ENCODE measurements at regions not wholly inside any gene's neighbourhood (a gene's known extent, or its start where the extent isn't known, plus 50 kb on each side); places are given as distances from the start of the nearest gene placed in this dataset.
"Not testable (repeated sequence)": the region's sequence is repeated elsewhere in the genome, so short reads cannot be mapped to it uniquely, and the experiment has no call there.

DNA sequence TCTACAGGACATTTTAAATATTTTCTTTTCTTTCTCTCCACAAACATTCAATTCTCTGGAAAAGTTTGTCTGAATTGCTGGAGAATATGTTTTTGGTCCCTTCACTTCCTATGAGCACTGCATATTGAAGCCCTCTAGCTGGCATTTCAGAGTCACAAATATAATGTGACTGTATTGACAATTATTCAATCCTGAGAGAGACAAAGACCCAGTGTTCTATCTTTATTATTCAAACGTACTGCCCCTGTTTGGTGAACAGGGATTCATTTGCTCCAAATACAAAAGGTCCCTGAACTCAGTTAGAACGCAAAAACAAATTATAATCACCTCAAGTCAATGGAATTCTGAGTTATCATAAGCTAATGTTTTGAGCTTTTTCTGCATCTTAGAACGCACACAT lies 173.1 kb upstream of the CDIN1 start:
- DNase-seq (ENCODE audit: low spot score) = no peak

DNA sequence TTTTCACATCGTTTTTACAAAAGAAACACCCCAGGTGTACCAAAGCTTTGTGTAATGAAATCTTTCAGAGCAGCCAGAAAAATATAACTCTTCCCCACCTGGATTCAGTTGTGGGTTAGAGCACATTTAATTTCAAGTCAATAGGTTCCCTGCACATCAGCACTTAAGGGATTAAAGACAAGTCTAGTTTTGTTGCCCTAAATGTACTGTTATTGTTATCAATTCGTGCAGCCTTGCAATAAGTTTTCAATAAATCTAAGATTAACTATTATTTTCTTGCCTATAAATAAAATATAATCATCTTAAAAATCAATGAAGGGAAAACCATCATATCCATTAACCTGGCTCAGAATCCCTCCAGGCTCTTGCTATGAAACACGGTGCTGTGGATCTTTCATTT lies 172.5 kb upstream of the CDIN1 start:
- no peak for DNase-seq (ENCODE audit: low spot score)

DNA sequence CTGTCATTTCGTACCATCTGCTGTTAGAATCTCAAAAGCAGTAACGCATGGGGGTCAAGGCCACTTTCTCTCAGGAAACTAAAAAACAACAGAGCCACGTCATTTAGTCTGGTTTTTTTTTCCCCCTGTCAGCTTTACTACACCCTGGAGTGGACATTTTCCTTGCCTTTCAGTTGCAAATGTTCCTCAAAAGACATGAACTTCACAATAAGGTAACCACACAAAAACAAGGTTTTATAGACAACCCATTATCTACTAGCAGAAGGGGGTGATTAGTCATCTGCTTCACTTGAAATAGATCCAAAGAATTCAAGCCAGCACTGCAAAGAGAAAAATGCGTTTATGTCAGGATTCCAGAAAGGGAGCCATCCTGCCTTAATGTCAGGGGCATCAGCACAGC lies 171.8 kb upstream of the CDIN1 start:
- DNase-seq (ENCODE audit: low spot score) = no peak

DNA sequence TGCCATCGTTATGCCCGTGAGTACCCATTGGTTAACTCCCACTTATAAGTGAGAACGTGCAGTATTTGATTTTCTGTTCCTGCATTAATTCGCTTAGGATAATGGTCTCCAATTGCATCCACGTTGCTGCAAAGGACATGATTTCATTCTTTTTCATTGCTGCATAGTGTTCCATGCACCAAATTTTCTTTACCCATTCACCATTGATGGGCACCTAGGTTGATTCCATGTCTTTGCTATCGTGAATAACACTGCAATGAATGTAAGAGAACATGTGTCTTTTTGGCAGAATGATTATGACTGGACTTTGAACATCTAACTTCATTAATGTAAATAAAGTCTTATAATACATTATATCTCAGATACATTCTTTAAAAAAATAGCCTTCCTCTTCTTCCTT lies 169.6 kb upstream of the CDIN1 start:
- no peak for DNase-seq (ENCODE audit: low spot score)

DNA sequence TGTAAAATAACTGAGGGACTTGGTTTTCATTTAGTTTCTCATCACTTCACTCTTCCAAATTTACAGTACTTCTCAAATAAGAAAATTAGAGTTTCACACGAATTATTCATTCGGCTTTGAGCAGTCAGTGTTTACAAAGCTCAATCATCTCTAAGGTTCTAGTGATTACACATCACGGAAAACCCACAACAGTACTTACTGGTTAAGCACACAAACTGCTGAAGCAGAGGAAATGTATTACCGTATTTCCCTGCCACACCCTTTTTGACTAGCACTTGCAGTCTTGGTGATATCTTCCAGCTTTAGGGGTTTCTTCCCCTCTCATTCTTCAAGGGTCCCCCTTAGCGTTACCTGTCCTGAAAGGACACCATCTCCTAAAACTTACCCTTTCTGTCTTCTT lies 164.8 kb upstream of the CDIN1 start:
- DNase-seq (ENCODE audit: low spot score) = no peak

DNA sequence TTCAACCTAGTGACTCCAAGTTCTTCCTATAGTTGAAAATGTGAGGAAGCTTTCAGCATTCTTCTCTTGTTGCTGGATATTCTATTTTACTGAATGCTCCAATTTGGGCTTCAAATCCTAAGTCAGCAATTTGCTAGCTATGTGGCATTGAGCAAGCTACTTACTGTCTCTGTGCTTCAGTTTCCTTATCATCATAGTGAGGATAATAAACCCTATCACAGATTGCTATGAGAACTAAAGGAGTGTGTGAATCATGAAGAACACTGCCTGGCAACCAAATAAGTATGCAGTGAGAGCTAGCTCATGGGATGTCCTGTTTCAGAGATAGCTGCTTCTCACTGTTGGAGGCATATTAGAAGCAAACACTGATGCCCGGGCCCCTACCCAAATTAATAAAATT lies 163.8 kb upstream of the CDIN1 start:
- no peak for DNase-seq (ENCODE audit: low spot score)

DNA sequence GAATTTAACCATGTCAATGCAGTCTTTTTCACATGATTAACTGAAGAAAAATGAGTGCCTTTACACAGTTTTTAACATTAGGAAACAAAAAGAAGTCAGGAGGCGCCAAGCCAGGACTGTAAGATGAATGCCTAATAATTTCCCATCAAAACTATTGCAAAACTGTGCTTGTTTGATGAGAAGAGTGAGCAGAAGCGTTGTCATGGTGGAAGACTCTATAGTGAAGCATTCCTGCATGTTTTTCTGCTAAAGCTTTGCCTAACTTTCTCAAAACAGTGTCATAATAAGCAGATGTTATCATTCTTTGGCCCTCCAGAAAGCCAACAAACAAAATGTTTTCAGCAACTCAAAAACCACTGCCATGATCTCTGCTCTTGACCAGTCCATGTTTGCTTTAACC lies 156.8 kb upstream of the CDIN1 start:
- no peak for DNase-seq (ENCODE audit: low spot score)

DNA sequence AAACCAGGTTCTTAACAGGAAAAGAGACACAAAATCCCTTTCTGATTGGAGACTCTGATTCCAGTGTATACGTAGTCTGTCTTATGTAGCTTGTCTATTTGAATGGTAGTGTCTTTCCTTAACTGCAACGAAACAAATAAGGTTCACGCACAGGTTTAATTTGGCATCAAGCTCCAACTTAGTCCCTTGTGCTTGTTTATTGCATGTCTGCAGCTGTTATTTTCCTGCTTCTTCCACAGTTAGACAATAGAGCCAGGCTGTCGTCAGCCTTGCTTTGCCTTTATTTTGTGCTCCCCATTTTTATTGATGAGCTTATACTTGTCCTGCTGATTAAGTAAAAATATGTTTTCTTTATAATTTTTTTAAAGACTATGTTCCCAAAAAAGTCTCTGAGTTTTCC lies 152.7 kb upstream of the CDIN1 start:
- no peak for DNase-seq (ENCODE audit: low spot score)

DNA sequence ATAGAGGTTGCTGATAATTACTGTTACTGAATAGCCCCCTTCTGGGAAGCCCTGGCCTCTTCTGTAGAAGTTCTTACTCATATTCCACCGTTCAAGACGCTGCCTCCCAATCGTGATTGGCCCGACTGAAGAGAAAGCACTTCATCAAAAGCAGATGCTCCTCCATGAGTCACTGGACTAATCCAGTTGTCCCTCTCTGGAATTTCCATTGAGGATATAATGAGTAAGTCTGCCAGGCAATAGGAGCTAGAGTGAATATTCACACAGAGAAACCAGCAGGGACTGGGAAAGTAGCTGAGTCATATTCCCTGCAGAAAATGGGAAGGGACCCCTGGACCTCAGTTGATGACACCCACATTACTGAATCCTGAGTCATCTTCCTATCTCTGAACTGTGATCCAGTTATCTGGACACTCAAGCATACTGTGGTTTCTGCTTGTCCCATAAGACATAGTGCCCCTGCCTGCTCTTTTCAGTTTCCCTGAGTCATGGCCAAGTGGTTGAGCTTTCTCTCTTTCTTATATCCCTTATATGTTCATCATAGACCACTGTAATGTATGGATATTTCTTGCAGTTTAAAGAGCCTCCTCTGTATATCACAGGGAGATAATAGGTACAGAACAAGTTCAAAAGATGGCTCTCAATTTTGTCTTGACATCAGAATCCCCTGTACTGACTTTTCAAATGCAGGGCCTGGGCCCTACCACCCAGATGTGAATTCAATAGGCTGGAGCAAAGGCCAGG lies 151.2 kb upstream of the CDIN1 start:
- DNase-seq (ENCODE audit: low spot score) = no peak

DNA sequence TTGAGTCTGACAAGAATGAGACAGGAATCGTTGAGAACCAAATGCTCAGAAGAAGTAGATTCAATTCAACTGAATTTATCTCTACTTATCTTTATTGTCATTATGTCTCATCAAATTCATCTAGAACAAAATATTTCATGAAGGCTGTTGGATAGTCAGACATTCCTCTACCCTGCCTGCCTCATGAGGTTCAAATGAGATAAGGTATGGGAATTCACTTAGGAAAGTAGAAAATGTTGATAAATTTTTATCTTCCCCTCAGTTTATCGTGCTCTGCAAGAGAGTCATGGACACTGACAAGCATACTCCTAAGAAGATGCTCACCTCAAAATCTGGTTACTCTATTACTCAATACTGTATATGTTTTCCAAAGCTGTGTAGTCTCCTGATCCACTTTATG lies 149.7 kb upstream of the CDIN1 start:
- DNase-seq (ENCODE audit: low spot score) = no peak

DNA sequence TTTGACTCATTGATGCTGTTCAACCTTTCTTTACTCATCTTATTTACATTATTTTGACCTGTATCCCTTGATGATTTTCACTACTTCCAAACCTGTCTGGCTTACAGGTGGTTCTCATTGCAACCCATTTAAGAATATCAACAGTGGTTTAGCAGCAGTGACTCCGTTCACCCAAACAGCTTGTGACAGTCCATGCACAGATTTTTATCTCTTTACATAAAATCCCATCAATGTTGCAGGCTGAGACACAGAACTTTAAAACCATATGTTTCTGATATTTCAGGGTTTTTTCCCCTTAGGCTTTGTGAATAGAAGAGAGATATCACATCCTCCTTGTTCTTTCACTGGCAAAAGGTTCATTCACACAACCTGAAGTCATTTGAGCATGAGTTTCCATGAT lies 149.1 kb upstream of the CDIN1 start:
- no peak for DNase-seq (ENCODE audit: low spot score)

DNA sequence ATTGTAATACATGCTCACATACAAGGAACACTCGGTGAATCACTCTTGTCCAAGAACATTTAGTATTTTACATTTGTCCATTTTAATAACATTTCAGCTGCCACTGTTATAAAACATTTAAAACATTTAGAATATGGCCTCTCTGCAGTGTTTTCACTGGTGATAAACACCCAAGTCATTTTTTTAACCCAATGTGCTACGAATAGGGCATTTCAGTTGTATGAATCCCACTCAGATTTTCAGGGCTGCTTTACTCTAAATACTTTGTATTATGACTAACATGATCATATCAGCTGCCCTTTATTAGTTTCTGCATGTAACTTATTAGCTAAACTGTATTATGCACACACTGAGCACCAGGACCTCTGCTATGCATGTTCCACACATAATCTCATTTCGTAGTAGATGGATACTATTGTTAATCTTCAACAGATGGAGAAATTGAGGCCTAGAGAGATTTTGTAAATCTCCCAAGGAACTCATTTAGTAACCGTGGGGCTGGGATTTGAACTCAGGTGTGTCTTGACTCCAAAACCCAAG lies 148.6 kb upstream of the CDIN1 start:
- no peak for DNase-seq (ENCODE audit: low spot score)

DNA sequence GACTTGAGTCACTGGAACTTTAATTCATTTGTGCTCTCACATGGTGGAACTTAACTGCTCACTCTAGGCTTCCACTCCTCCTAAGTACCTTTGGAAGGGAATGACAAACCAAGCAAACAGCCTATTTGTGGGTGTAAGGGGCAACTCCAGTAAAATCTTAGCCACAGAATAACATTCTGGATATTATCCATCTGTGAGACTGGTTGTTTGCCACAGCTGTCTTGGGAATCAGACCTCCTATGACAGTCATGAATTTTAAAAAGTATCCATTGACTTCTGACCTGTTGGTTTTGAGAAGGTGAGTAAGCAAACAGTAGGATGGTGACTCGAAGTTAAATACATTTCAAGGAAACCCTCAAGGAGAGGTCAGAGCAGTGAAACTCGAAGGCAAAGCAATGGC lies 147.3 kb upstream of the CDIN1 start:
- DNase-seq (ENCODE audit: low spot score) = no peak

DNA sequence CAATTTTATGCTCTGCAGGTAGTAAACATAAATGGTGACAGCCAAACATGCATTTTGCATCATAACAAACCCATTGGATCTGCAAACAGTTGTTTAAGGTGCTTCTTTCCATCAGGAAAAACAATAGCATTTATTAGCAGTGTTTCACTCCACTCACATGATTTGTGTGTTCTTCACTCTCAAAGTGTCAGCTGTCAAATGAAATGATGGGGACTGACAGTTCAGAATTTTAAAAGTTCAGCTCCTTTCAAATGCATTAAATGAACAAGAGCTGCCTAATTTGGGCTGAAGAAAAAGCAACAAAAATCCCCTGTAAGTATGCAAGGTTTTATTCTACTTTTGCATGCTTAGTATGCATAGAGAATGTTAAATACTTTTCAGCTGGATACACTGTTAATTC lies 145.2 kb upstream of the CDIN1 start:
- DNase-seq (ENCODE audit: low spot score) = no peak

DNA sequence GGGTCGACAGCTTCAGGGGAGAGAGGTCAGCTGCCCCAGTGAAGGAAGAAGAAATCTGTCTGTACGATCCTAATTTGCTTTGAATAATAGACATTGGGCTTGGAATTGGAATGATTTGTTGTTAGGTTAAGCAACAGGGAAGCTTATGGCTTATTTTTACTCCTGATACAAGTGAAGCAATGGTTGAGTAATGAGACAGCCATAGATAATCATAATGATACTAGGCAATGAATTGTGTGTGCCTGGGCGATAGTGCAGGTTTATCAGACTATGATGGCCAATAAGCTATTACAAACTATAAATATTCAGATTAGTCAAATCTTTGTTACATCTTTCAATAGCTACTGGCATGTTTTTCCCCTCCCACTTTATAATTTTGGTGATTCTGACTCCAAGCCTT lies 140.9 kb upstream of the CDIN1 start:
- no peak for DNase-seq (ENCODE audit: low spot score)

DNA sequence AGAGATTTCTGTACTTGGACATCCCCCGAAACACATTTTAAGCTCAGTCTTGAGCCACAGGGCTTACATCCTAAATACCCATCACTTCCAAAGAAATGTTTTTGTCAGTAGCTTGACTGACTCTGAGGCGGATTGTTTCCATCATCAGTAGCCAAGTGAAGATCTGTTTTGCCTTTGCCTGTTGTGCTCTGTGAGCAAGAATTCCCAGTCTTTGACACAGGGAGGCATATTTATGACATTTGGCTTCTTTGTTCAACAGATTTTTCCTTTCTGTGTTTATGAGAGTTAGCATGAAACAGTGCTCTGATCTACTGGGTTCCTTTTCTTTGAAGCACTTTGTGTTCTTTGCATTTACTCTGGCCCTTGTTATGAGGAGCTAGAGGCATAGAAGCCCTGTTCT lies 132.1 kb upstream of the CDIN1 start:
- DNase-seq (ENCODE audit: low spot score) = no peak

DNA sequence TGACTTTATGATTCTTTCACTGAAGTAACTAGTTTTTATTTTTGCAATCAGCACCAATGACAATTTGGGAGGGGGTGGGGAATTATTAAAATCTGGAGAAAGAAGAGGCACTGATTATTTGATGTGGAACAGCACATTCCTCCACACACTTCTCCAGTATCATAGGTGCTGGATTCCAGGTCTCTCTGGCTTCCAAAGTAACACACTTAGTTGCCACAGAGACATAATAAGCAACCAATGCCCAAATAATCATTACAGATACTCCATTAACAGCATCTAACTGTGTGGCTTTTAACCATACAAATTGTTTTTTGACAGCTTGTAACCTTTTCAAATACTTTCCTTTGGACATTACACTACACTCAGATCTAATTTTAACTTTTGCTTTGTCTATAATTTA lies 131.0 kb upstream of the CDIN1 start:
- no peak for DNase-seq (ENCODE audit: low spot score)

DNA sequence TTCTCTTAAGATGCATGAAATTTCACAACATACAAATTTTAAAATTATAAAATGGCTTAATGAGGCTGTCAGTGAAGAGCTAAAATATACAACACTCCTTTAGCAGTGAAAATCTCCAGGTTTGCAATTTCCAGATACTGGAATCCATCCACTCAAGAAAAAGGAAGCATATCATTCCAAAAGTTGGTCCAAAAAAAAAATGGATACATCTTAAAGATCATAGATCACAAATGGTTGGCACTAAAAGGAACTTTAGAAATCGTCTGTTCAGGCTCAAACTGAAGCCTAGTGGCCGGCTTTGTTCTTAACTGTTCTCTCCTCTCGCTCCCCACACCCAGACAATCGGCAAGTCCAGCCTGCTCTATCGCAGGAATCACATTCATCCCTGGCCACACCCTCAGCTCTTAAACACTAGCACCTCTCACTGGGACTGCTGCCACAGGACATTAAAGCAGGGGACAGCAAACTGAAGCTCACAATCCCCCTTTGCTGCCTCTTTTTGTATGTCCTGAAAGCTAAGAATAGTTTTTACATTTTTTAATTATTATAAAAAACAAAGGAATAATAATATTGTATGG lies 130.3 kb upstream of the CDIN1 start:
- no peak for DNase-seq (ENCODE audit: low spot score)

DNA sequence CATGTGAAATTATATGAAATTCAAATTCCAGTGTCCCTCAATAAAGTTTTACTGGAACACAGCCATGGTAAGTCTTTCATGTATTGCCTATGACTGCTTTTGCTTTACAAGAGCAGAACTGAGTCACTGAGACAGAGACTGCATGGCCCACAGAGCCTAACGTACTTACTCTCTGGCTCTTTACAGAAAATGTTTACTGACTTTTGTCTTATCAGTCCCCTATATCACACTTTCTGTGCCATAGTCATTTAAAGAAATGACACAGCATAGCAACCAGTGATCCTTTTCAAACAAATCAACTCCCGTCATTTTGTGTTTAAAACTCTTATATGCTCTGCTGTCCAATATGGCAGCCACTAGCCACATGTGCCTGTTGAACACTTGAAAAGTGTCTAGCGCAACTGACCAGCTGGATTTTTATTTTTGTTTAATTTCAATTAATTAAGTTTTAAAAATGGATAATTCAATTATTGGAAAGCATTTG lies 129.7 kb upstream of the CDIN1 start:
- DNase-seq (ENCODE audit: low spot score) = no peak

DNA sequence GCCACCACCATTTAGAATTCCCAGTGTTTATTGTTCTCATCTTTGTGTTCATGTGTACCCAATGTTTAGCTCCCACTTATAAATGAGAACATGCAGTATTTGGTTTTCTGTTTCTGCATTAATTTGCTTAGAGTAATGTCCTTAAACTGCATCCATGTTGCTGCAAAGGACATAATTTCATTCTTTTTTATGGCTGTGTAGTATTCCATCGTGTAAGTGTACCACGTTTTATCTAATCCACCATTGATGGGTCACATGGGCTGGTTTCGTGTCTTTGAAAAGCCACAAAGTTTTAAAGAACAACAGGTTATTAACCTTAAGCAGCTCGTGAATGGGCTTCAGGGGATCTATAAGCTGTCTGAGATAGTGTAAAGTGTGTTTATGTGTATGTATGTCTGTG lies 125.2 kb upstream of the CDIN1 start:
- DNase-seq (ENCODE audit: low spot score) = not testable (repeated sequence)

DNA sequence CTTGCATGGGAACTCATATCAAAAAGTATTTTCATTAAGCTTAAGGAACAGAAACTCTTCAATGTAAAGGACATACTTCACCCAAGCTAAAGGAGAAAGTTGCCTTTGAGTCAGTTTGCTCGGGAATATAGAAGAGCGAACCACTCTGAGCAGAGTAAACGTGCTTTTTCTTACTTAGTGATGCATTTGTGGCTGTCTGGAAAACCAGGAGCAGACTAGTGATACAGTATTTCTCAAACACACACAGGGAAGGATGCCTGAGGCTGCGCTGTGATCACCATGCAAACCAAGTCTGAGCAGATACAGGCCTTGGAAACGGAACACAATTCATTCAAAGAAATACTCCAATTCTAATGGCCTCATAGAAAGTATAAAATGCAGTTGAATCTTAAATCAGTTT lies 121.0 kb upstream of the CDIN1 start:
- no peak for DNase-seq (ENCODE audit: low spot score)

DNA sequence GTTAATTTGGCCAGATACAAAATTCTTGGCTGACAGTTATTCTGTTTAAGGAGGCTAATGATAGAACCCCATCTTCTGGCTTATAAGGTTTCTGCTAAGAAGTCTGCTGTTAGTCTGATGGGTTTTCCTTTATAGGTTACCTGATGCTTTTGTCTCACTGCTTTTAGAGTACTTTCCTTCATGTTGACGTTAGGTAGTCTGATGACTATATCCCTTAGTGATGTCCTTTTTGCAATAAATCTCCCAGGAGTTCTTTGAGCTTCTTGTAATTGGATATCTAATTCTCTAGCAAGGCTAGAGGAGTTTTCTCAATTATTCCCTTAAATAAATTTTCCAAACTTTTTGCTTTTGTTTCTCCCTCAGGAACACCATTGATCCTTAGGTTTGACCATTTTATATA lies 114.1 kb upstream of the CDIN1 start:
- no peak for DNase-seq (ENCODE audit: low spot score)

DNA sequence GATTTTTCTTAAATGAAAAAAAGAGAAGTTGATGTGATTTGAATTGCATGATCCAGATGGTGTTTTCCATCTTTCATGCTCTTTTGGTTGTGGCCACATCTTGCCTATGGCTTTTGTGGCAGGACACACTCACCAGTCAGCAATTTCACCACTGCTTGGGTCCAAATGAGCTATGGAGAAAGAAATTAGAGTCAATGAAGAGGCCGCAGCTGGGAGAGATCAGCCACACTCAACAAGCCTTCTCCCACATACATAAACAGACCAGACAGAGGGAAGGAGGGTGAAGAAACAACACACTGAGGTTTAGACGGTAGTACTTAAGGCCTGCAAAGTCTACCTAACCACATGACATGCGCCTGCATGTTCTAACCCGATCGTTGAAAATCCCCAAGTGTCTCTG lies 110.7 kb upstream of the CDIN1 start:
- no peak for DNase-seq (ENCODE audit: low spot score)

All from left forelimb (tissue), 1 donor.